ENCODE measurements at regions not wholly inside any gene's neighbourhood (a gene's known extent, or its start where the extent isn't known, plus 50 kb on each side); places are given as distances from the start of the nearest gene placed in this dataset.

DNA sequence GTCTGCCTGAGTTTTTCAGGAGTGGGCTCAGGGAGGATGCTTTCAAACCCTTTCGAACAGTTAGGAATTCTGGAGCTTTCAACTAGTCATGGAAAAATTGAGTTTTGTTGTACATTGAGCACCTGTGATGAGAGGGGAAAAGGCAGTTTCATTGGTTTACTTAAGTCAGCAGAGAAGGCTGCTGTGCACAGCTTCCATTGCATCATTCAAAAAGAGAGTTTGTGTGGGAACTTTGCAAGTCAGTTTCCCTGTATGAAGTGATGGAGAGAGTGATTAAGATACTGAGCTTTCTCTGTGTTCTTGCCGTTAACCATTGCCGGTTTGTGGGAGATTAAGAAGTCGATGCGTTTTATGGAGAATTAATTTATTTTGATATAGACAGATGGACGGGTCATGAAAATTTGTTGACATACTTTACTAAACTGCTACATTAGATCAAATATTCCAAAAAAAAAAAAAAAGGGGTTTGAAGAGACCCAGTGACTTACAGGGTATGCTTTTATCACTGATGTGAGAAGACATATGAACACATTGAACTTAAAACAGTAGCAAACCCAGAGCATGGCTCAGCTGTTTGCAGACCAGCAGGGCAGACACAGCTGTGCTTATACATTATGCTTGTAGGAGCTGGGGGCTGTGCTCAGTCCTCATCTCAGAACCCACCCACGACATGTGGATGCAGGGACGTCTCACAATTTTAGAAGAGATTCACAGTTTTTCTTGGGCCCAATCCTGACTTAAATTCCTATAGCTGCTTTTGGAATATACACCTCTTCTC lies 234.1 kb downstream of the SOX4 start:
- TF ChIP-seq, protein P1, sequence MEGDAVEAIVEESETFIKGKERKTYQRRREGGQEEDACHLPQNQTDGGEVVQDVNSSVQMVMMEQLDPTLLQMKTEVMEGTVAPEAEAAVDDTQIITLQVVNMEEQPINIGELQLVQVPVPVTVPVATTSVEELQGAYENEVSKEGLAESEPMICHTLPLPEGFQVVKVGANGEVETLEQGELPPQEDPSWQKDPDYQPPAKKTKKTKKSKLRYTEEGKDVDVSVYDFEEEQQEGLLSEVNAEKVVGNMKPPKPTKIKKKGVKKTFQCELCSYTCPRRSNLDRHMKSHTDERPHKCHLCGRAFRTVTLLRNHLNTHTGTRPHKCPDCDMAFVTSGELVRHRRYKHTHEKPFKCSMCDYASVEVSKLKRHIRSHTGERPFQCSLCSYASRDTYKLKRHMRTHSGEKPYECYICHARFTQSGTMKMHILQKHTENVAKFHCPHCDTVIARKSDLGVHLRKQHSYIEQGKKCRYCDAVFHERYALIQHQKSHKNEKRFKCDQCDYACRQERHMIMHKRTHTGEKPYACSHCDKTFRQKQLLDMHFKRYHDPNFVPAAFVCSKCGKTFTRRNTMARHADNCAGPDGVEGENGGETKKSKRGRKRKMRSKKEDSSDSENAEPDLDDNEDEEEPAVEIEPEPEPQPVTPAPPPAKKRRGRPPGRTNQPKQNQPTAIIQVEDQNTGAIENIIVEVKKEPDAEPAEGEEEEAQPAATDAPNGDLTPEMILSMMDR (IDR thresholded peaks at IDR 0.05), result no peak
- no peak for TF ChIP-seq POLR2A (IDR thresholded peaks at IDR 0.05)

Measured in adrenal gland (tissue), 5 donors.